Esophagus squamous epithelium (tissue), 5 donors: ENCODE measurements at regions not wholly inside any gene's neighbourhood (a gene's known extent, or its start where the extent isn't known, plus 50 kb on each side); places are given as distances from the start of the nearest gene placed in this dataset.

Experiments
- DNase-seq: peaks from one replicate; lab custom pipeline; 2025; lab: John Stamatoyannopoulos, UW
- H3K27ac ChIP-seq, 4 donors: fragments of 200-600 bp; sonication (generic); one replicate each; pipeline ENCODE4 v1.5.1; 2016 to 2019; ENCODE audit warnings: mild to moderate bottlenecking in 1 of 4
- H3K27me3 ChIP-seq, 4 donors: fragments of 200-600 bp; sonication (generic); 1 replicate in 3 of 4; 2 replicates in 1 of 4; pipeline versions ENCODE4 v1.5.1 to v1.6.0; 2017 to 2021; ENCODE audit warnings: antibody characterized with exemption in 1 of 4
- H3K36me3 ChIP-seq, 3 donors: fragments of 200-600 bp; sonication (generic); one replicate each; pipeline ENCODE4 v1.5.1; 2016 to 2019
- H3K4me1 ChIP-seq, 3 donors: fragments of 200-600 bp; sonication (generic); one replicate each; pipeline ENCODE4 v1.5.1; 2017 to 2019
- H3K4me3 ChIP-seq, 4 donors: fragments of 200-600 bp; sonication (generic); 1 replicate in 3 of 4; 2 replicates in 1 of 4; pipeline ENCODE4 v1.5.1; 2016 to 2019; ENCODE audit warnings: mild to moderate bottlenecking in 2 of 4, moderate library complexity in 1 of 4
- H3K9me3 ChIP-seq, 3 donors: fragments of 200-600 bp; sonication (generic); one replicate each; pipeline ENCODE4 v1.5.1; 2016 to 2019
- POLR2A ChIP-seq, 4 donors: fragments of 450-650 bp; IDR thresholded peaks; one replicate each; pipeline ENCODE4 v1.6.1; 2017; ENCODE audit warnings: antibody characterized with exemption in 4 of 4, mild to moderate bottlenecking in 4 of 4, moderate library complexity in 3 of 4
- WGBS, 2 donors: methylation state at CpG; one replicate each; pipeline ENCODE4 v1.1.5; 2018; 5-methylcytosine and 5-hydroxymethylcytosine counted together
- intact Hi-C: fragments of 100-400 bp; cut with DNase I; formaldehyde crosslinking; loops from one replicate; pipeline ENCODE4 v1.15.0; 2022
- TF ChIP-seq, protein P1 (sequence below), 6 experiments: fragments of 450-650 bp in 4 of 6; fragments of 200-600 bp in 2 of 6; sonication (generic) in 2 of 6; IDR thresholded peaks; one replicate each; pipeline ENCODE4 v1.5.1; 2016 to 2019; ENCODE audit warnings: antibody characterized with exemption in 6 of 6, mild to moderate bottlenecking in 4 of 6, moderate library complexity in 4 of 6
- donor health status: DM: yes; HTN: yes; CAD: no.

DNA sequence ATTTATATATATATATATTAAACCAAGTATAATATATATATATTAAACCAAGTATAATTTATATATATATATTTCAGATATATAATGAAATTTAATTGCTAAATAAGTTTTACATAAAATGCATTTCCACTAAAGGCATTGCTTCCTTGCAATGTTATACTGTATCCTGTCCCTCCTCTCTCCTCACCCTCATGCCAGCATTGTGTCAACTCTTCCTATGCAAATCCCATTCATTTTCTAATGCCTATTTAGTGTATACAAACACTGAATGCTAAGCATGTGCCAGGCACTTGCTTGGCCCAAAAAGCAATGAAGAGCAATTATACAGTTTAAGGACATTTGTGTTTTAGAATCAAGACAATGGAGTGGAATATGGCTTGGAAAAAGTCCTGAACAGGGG, 71.7 kb upstream of the PRMT6 start:
- Histone ChIP-seq H3K27me3 (no peaks in the 10 kb centered on the region), H3K4me3 (no peak overlapping the region), H3K27ac (no peak overlapping the region), H3K36me3 (no peaks in the 10 kb centered on the region), H3K4me1 (no peaks in the 10 kb centered on the region), H3K9me3 (no peaks in the 10 kb centered on the region)
- intact Hi-C loops = no loop called here
- no peak for TF ChIP-seq POLR2A (IDR thresholded peaks at IDR 0.05)
- TF ChIP-seq, protein P1, sequence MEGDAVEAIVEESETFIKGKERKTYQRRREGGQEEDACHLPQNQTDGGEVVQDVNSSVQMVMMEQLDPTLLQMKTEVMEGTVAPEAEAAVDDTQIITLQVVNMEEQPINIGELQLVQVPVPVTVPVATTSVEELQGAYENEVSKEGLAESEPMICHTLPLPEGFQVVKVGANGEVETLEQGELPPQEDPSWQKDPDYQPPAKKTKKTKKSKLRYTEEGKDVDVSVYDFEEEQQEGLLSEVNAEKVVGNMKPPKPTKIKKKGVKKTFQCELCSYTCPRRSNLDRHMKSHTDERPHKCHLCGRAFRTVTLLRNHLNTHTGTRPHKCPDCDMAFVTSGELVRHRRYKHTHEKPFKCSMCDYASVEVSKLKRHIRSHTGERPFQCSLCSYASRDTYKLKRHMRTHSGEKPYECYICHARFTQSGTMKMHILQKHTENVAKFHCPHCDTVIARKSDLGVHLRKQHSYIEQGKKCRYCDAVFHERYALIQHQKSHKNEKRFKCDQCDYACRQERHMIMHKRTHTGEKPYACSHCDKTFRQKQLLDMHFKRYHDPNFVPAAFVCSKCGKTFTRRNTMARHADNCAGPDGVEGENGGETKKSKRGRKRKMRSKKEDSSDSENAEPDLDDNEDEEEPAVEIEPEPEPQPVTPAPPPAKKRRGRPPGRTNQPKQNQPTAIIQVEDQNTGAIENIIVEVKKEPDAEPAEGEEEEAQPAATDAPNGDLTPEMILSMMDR (IDR thresholded peaks at IDR 0.05) = no peak
- DNase-seq = no peak

- no peak for DNase-seq
- Histone ChIP-seq H3K9me3 (no peaks in the 10 kb centered on the region), H3K4me1 (no peaks in the 10 kb centered on the region), H3K4me3 (no peak overlapping the region), H3K36me3 (no peaks in the 10 kb centered on the region), H3K27ac (no peak overlapping the region), H3K27me3 (no peaks in the 10 kb centered on the region)
- intact Hi-C loops = no loop called here
- TF ChIP-seq POLR2A (IDR thresholded peaks at IDR 0.05) = no peak
- TF ChIP-seq, protein P1 (IDR thresholded peaks at IDR 0.05) = no peak
Observed at GRCh38 chr1:106986603-106987002, 69.9 kb upstream of the PRMT6 start.

- H3K9me3 ChIP-seq = no peaks in the 10 kb centered on the region
- H3K4me3 ChIP-seq = no peak overlapping the region
- H3K27me3 ChIP-seq = no peaks in the 10 kb centered on the region
- intact Hi-C loops = no loop called here
- TF ChIP-seq, protein P1 (IDR thresholded peaks at IDR 0.05) = no peak
- no peak for TF ChIP-seq POLR2A (IDR thresholded peaks at IDR 0.05)
- H3K36me3 ChIP-seq = no peaks in the 10 kb centered on the region
- H3K27ac ChIP-seq = no peak overlapping the region
- no peak for DNase-seq
- peaks cover 0 to 11% (median 0%) of the 10 kb centered on the region in 3 donors for H3K4me1 ChIP-seq
Observed at GRCh38 chr1:106995970-106996369, 60.5 kb upstream of the PRMT6 start.

- peaks cover 0 to 11% (median 0%) of the 10 kb centered on the region in 3 donors for H3K4me1 ChIP-seq
- H3K27me3 ChIP-seq = no peaks in the 10 kb centered on the region
- no peak for DNase-seq
- TF ChIP-seq, protein P1 (IDR thresholded peaks at IDR 0.05) = no peak
- no peak for TF ChIP-seq POLR2A (IDR thresholded peaks at IDR 0.05)
- H3K36me3 ChIP-seq = no peaks in the 10 kb centered on the region
- no peak overlapping the region for H3K4me3 ChIP-seq
- H3K27ac ChIP-seq = peak overlapping the region in 2 of 4 donors; percentile 11 to 60
- no peaks in the 10 kb centered on the region for H3K9me3 ChIP-seq
- intact Hi-C loops = no loop called here
- WGBS, 2 donors = 54 to 58% methylated on average over 3 of the region's 3 CpGs
Observed at GRCh38 chr1:106998431-106999002, 58.0 kb upstream of the PRMT6 start.

- no peak for TF ChIP-seq POLR2A (IDR thresholded peaks at IDR 0.05)
- TF ChIP-seq, protein P1 (IDR thresholded peaks at IDR 0.05) = no peak
- Histone ChIP-seq H3K27ac (no peak overlapping the region), H3K4me1 (peaks cover 0 to 11% (median 0%) of the 10 kb centered on the region in 3 donors), H3K27me3 (no peaks in the 10 kb centered on the region), H3K4me3 (no peak overlapping the region), H3K9me3 (no peaks in the 10 kb centered on the region), H3K36me3 (no peaks in the 10 kb centered on the region)
- WGBS, 2 donors = 16 to 25% methylated on average over 2 of the region's 2 CpGs
- no peak for DNase-seq
- intact Hi-C loops = no loop called here
Observed at GRCh38 chr1:107000902-107001301, 55.6 kb upstream of the PRMT6 start.
